NCI-H82 treated with DMSO at 0.1 percent for 48 hours (cell line): ENCODE measurements at regions not wholly inside any gene's neighbourhood (a gene's known extent, or its start where the extent isn't known, plus 50 kb on each side); places are given as distances from the start of the nearest gene placed in this dataset.

ENCODE experiments used
- DNase-seq: peaks from one replicate; lab custom pipeline; 2025; ENCODE audit not compliant: unreplicated experiment; lab: John Stamatoyannopoulos, UW

- no peak for DNase-seq
Measured at GRCh38 chr4:79472693-79473438, 64.8 kb upstream of the GK2 start.

GRCh38 chr4:79472036-79472435 is 64.0 kb upstream of the GK2 start:
- no peak for DNase-seq

GRCh38 chr4:79471309-79471708 is 63.3 kb upstream of the GK2 start:
- no peak for DNase-seq

GRCh38 chr4:79467246-79467932 is 59.4 kb upstream of the GK2 start:
- DNase-seq: no peak

GRCh38 chr4:79466621-79467020 is 58.6 kb upstream of the GK2 start:
- DNase-seq: no peak
